ENCODE measurements at regions not wholly inside any gene's neighbourhood (a gene's known extent, or its start where the extent isn't known, plus 50 kb on each side); places are given as distances from the start of the nearest gene placed in this dataset.

DNA sequence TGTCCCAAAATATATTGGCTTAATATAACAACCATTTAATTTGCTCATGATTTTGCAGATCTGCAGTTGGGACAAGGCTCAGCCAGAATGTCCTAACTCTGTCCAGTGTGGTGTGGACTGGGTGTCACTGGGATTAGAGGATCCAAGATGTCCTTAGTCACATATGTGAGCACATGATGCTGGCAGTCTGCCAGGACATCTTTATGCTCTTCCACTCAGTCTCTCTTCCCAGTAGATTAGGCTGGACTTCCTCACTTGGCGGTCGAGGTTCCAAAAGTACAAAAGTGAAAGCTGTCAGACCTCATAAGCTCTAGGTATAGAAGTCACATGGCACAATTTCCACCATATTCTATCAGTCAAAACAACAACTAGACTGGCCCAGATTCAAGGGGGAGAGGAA is 167.9 kb upstream of the NTF3 start:
- no CpG with 5 or more reads among the region's 2 CpGs for WGBS (ENCODE audit: insufficient coverage)
- Histone ChIP-seq H3K4me2 (replicated peaks; ENCODE audit: extremely low read depth, low read length, poor library complexity, severe bottlenecking) (no peak overlapping the region), H3K27me3 (ENCODE audit: control insufficient read depth in 2 of 2, insufficient read depth in 2 of 2, low read length in 2 of 2) (no peaks in the 10 kb centered on the region), H4K20me1 (ENCODE audit: insufficient read depth, low read length) (no peaks in the 10 kb centered on the region), H3K4me3 (replicated peaks in 1 of 3; ENCODE audit: low read depth in 2 of 3, low read length in 3 of 3) (no peak overlapping the region), H2AFZ (ENCODE audit: insufficient read depth, low read depth, low read length, poor library complexity, severe bottlenecking) (no peak overlapping the region), H3K79me2 (ENCODE audit: insufficient read depth, low read length) (no peaks in the 10 kb centered on the region), H3K9ac (ENCODE audit: insufficient read depth, low read length, poor library complexity, severe bottlenecking) (no peak overlapping the region), H3K27ac (ENCODE audit: low read depth in 1 of 2, low read length in 2 of 2) (no peak overlapping the region), H3K4me1 (ENCODE audit: control insufficient read depth in 1 of 2, insufficient read depth in 2 of 2, low read length in 2 of 2) (no peaks in the 10 kb centered on the region), H3K36me3 (replicated peaks in 1 of 2; ENCODE audit: control insufficient read depth in 1 of 2, insufficient read depth in 2 of 2, low read length in 2 of 2) (no peaks in the 10 kb centered on the region), H3K9me3 (replicated peaks in 1 of 2; ENCODE audit: control insufficient read depth in 1 of 2, insufficient read depth in 1 of 2, low read length in 2 of 2) (no peaks in the 10 kb centered on the region)
- intact Hi-C loops (cut with micrococcal nuclease), result no loop called here
- no peaks in the 10 kb centered on the region for H3K4me1 Mint-ChIP-seq
- DNase-seq, result no peak
- H3K27me3 Mint-ChIP-seq (ENCODE audit: low read depth in 3 of 3), result peaks cover 0 to 3% (median 2%) of the 10 kb centered on the region in 3 donors
- H3K9me3 Mint-ChIP-seq, result peaks cover 0 to 2% (median 0%) of the 10 kb centered on the region in 7 donors
- H3K27ac Mint-ChIP-seq, result no peak overlapping the region
- TF ChIP-seq, protein P1, sequence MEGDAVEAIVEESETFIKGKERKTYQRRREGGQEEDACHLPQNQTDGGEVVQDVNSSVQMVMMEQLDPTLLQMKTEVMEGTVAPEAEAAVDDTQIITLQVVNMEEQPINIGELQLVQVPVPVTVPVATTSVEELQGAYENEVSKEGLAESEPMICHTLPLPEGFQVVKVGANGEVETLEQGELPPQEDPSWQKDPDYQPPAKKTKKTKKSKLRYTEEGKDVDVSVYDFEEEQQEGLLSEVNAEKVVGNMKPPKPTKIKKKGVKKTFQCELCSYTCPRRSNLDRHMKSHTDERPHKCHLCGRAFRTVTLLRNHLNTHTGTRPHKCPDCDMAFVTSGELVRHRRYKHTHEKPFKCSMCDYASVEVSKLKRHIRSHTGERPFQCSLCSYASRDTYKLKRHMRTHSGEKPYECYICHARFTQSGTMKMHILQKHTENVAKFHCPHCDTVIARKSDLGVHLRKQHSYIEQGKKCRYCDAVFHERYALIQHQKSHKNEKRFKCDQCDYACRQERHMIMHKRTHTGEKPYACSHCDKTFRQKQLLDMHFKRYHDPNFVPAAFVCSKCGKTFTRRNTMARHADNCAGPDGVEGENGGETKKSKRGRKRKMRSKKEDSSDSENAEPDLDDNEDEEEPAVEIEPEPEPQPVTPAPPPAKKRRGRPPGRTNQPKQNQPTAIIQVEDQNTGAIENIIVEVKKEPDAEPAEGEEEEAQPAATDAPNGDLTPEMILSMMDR (IDR thresholded peaks at IDR 0.05), result no peak
- H3K4me3 Mint-ChIP-seq, result no peak overlapping the region
- no peaks in the 10 kb centered on the region for H3K36me3 Mint-ChIP-seq

- Mint-ChIP-seq H3K27ac (no peak overlapping the region), H3K9me3 (peaks cover 0 to 5% (median 0%) of the 10 kb centered on the region in 7 donors), H3K27me3 (ENCODE audit: low read depth in 3 of 3) (peaks cover 0 to 2% (median 2%) of the 10 kb centered on the region in 3 donors), H3K4me1 (peaks cover 6% of the 10 kb centered on the region), H3K36me3 (no peaks in the 10 kb centered on the region), H3K4me3 (no peak overlapping the region)
- Histone ChIP-seq H2AFZ (ENCODE audit: insufficient read depth, low read depth, low read length, poor library complexity, severe bottlenecking) (no peak overlapping the region), H3K4me1 (ENCODE audit: control insufficient read depth in 1 of 2, insufficient read depth in 2 of 2, low read length in 2 of 2) (no peaks in the 10 kb centered on the region), H3K4me3 (replicated peaks in 1 of 3; ENCODE audit: low read depth in 2 of 3, low read length in 3 of 3) (no peak overlapping the region), H3K27me3 (ENCODE audit: control insufficient read depth in 2 of 2, insufficient read depth in 2 of 2, low read length in 2 of 2) (no peaks in the 10 kb centered on the region), H3K27ac (ENCODE audit: low read depth in 1 of 2, low read length in 2 of 2) (no peak overlapping the region), H3K4me2 (replicated peaks; ENCODE audit: extremely low read depth, low read length, poor library complexity, severe bottlenecking) (no peak overlapping the region), H3K9me3 (replicated peaks in 1 of 2; ENCODE audit: control insufficient read depth in 1 of 2, insufficient read depth in 1 of 2, low read length in 2 of 2) (no peaks in the 10 kb centered on the region), H4K20me1 (ENCODE audit: insufficient read depth, low read length) (no peaks in the 10 kb centered on the region), H3K9ac (ENCODE audit: insufficient read depth, low read length, poor library complexity, severe bottlenecking) (no peak overlapping the region), H3K36me3 (replicated peaks in 1 of 2; ENCODE audit: control insufficient read depth in 1 of 2, insufficient read depth in 2 of 2, low read length in 2 of 2) (no peaks in the 10 kb centered on the region), H3K79me2 (ENCODE audit: insufficient read depth, low read length) (no peaks in the 10 kb centered on the region)
- DNase-seq, result no peak
- intact Hi-C loops (cut with micrococcal nuclease), result no loop called here
- TF ChIP-seq, protein P1 (IDR thresholded peaks at IDR 0.05), result no peak
- WGBS (ENCODE audit: insufficient coverage), result no CpG with 5 or more reads among the region's 9 CpGs
Measured at GRCh38 chr12:5267603-5268423, 164.1 kb upstream of the NTF3 start.
